Heart right ventricle (tissue), 16 donors: ENCODE measurements at regions not wholly inside any gene's neighbourhood (a gene's known extent, or its start where the extent isn't known, plus 50 kb on each side); places are given as distances from the start of the nearest gene placed in this dataset.

ENCODE experiments used
- ATAC-seq, 8 donors: fragments of 200-7000 bp; cut with Tn5 transposase; one replicate each; pipeline ENCODE4 v1.9.1; 2020; ENCODE audit warnings: mild to moderate bottlenecking in 8 of 8, moderate library complexity in 8 of 8, moderate number of reproducible peaks in 1 of 8
- DNase-seq, 2 donors: peaks; one replicate each; pipeline ENCODE4 v3.0.0-alpha.2; 2020
- H3K27ac ChIP-seq, 10 donors: fragments of 200-600 bp; sonication (generic) in 2 of 10; one replicate each; pipeline versions ENCODE4 v1.5.0 to v1.8.0; 2020 to 2022; ENCODE audit warnings: mild to moderate bottlenecking in 3 of 10
- H3K27me3 ChIP-seq, 7 donors: fragments of 200-600 bp; one replicate each; pipeline ENCODE4 v1.8.0; 2021 to 2022; ENCODE audit warnings: mild to moderate bottlenecking in 2 of 7
- H3K36me3 ChIP-seq, 9 donors: fragments of 200-600 bp; sonication (generic) in 1 of 9; one replicate each; pipeline versions ENCODE4 v1.5.0 to v1.8.0; 2020 to 2022; ENCODE audit warnings: mild to moderate bottlenecking in 2 of 9
- H3K4me1 ChIP-seq, 9 donors: fragments of 200-600 bp; sonication (generic) in 1 of 9; one replicate each; pipeline versions ENCODE4 v1.5.0 to v1.8.0; 2020 to 2022; ENCODE audit warnings: mild to moderate bottlenecking in 4 of 9
- H3K4me3 ChIP-seq, 10 donors: fragments of 200-600 bp; sonication (generic) in 2 of 10; one replicate each; pipeline versions ENCODE4 v1.5.0 to v1.8.0; 2020 to 2022; ENCODE audit warnings: mild to moderate bottlenecking in 7 of 10, moderate library complexity in 2 of 10
- H3K9me3 ChIP-seq, 11 donors: fragments of 200-600 bp in 10 of 11; sonication (generic) in 2 of 11; one replicate each; pipeline versions ENCODE4 v1.5.0 to v1.8.0; 2013 to 2022; ENCODE audit warnings: mild to moderate bottlenecking in 2 of 11, control low read depth in 1 of 11, moderate library complexity in 1 of 11
- WGBS, 2 donors: extraction: QIAGEN DNeasy Blood & Tissue Kit; methylation state at CpG; one replicate each; pipeline ENCODE4 v1.1.7; 2013; ENCODE audit warnings: inconsistent platforms in 1 of 2; 5-methylcytosine and 5-hydroxymethylcytosine counted together
- intact Hi-C, 10 donors: fragments of 100-400 bp; cut with DNase I; formaldehyde crosslinking; loops; one replicate each; pipeline versions ENCODE4 v1.11.1 to v1.14.2; 2022
- TF ChIP-seq, protein P1 (sequence below), 9 donors: fragments of 200-600 bp; sonication (generic) in 2 of 9; IDR thresholded peaks; one replicate each; pipeline versions ENCODE4 v1.5.0 to v1.8.0; 2021 to 2022; ENCODE audit warnings: antibody characterized with exemption in 9 of 9, mild to moderate bottlenecking in 5 of 9, moderate library complexity in 1 of 9
- donor health status: Arrhythmogenic right ventricular cardiomyopathy.
- donor health status: ischemic (EF 13 %, LVEDD 7.1; RV severe dilation, severe dysfunction).
- donor health status: healthy with polysubstance abuse.
- donor health status: DM: no; HTN: yes; CAD: no.
- donor health status: DM: no; HTN: no; CAD: no.
- donor health status: ischemic (EF 25% LVEDD 6.9; RV normal size, moderate dysfunction).
- donor health status: ischemic (EF 25% LVEDD 5.7; RV mildly dilated, moderate dysfunction).
- donor health status: healthy.
- donor health status: DM: yes; HTN: yes; CAD: no.
- donor health status: Ischemic cardiomyopathy.
- donor health status: ischemic (EF 35%, LVEDD 5.7; RV mildly dilated, moderate dysfunction).
- donor health status: nonischemic (EF 11% LVEDD 7.7; RV severe dilation, severe dysfunction).
- donor health status: DM: yes; HTN: yes; CAD: no.
- donor health status: PGD.
- donor health status: ischemic (EF 29% LVEDD 5.4; RV normal size, mild dysfunction).
- donor health status: nonischemic (EF 23%, LVEDD 6.1; RV moderate dilation, normal function).

DNA sequence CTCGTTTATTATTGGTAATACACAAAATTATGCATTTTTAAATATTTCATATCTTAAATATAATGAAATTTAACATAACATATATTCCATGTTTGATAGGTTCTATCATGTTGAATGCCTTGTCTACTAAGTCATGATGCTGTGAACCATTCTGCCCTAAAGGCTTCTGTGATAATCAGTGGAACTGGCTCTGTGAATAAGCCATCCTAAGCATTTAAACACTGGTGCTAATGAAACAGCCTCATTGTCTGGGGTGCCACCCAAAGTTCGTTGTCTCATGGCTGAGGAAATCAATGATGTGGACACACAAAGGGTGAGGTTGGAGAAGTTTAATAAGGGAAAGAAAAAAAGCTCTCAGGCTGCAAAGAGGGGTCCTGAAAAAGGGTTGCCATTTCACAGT lies 264.7 kb upstream of the ZRANB2 start:
- H3K9me3 ChIP-seq = peaks cover 0 to 25% (median 0%) of the 10 kb centered on the region in 11 donors
- intact Hi-C loops = no loop called here
- TF ChIP-seq, protein P1, sequence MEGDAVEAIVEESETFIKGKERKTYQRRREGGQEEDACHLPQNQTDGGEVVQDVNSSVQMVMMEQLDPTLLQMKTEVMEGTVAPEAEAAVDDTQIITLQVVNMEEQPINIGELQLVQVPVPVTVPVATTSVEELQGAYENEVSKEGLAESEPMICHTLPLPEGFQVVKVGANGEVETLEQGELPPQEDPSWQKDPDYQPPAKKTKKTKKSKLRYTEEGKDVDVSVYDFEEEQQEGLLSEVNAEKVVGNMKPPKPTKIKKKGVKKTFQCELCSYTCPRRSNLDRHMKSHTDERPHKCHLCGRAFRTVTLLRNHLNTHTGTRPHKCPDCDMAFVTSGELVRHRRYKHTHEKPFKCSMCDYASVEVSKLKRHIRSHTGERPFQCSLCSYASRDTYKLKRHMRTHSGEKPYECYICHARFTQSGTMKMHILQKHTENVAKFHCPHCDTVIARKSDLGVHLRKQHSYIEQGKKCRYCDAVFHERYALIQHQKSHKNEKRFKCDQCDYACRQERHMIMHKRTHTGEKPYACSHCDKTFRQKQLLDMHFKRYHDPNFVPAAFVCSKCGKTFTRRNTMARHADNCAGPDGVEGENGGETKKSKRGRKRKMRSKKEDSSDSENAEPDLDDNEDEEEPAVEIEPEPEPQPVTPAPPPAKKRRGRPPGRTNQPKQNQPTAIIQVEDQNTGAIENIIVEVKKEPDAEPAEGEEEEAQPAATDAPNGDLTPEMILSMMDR (IDR thresholded peaks at IDR 0.05) = no peak
- no peak for DNase-seq
- no peaks in the 10 kb centered on the region for H3K27me3 ChIP-seq
- H3K27ac ChIP-seq = no peak overlapping the region
- no peak for ATAC-seq
- no peaks in the 10 kb centered on the region for H3K36me3 ChIP-seq
- H3K4me3 ChIP-seq = no peak overlapping the region
- 51 to 56% methylated on average over 2 of the region's 2 CpGs for WGBS, 2 donors
- H3K4me1 ChIP-seq = no peaks in the 10 kb centered on the region

DNA sequence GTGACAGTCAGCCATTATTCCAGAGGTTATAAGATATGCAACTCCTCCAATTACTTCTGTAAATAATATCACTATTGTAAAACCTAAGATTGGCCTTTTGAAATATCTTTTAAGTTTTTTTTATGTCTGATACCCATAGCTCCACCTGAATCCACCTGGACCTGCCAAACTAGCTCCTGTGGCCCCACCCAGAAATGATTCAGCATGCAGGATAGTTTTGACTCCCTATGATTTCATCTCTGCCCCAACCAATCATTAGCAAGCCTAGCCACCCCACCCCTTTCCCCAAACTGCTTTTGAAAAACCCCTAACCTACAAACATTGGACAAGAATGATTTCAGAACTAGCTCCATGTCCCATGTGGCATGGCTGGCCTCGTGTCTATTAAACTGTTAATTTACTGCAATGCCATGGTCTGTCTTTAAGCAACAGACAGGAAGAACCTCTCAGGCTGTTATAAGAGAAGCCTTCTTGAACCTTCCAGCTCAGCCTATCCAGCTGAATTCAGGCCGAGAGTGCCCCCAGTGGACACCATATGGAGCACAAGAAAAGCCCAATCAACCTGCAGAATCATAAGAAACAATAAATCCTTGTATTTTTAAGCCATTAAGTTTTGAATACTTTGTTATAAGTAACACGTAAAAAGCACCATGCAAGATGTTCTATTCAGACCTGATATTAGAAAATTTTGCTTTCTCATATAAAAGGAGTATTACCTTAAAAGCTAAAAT lies 263.0 kb upstream of the ZRANB2 start:
- no peaks in the 10 kb centered on the region for H3K4me1 ChIP-seq
- WGBS, 2 donors = 54 to 56% methylated on average over 3 of the region's 3 CpGs

DNA sequence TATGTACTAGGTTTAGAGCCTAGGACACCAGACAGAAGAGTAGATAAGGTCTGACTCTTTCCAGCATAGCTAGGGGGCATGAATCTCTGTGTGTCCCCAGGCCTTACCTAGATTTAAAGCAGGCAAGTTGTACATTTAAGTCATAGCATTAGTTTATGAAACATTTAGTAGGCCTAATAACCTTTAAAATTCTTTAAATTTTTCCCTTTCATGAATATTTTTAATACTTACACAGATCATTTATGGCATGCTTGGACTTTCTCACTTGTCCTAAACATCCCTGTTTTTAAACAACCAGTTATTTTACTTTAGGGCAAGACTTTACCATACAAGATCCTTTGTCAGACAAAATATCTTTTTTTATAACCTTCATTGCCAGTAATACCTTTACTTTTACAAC lies 258.4 kb upstream of the ZRANB2 start:
- DNase-seq (no peak), ATAC-seq (no peak)
- Histone ChIP-seq H3K4me3 (no peak overlapping the region), H3K27ac (no peak overlapping the region), H3K9me3 (peaks cover 0 to 64% (median 19%) of the 10 kb centered on the region in 11 donors), H3K36me3 (no peaks in the 10 kb centered on the region), H3K4me1 (no peaks in the 10 kb centered on the region), H3K27me3 (no peaks in the 10 kb centered on the region)
- intact Hi-C loops = no loop called here
- TF ChIP-seq, protein P1 (IDR thresholded peaks at IDR 0.05) = no peak

More for the DNA sequence above, 263.0 kb upstream of the ZRANB2 start:
- Histone ChIP-seq H3K4me3 (no peak overlapping the region), H3K27ac (no peak overlapping the region), H3K27me3 (no peaks in the 10 kb centered on the region), H3K9me3 (peaks cover 0 to 41% (median 11%) of the 10 kb centered on the region in 11 donors), H3K36me3 (no peaks in the 10 kb centered on the region)
- ATAC-seq (no peak), DNase-seq (no peak)
- TF ChIP-seq, protein P1 (IDR thresholded peaks at IDR 0.05) = peak in 1 of 9 donors; percentile 7
- intact Hi-C loops = no loop called here

DNA sequence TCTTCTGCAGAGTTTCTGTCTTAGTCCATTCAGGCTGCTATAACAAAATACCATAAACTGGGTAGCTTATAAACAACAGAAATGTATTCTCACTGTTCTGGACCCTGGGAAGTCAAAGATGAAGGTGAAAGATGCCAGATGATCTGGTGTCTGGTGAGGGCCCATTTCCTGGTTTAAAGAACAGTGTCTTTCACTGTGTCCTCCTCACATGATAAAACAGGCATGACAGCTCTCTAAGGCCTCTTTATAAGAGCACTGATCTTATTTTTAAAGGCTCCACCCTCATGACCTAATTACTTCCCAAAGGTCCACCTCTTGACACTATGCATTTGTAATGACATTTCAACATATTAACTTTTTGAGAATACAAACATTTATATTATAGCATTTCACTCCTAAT lies 250.2 kb upstream of the ZRANB2 start:
- Histone ChIP-seq H3K9me3 (peaks cover 0 to 28% (median 0%) of the 10 kb centered on the region in 11 donors), H3K4me3 (no peak overlapping the region), H3K36me3 (no peaks in the 10 kb centered on the region), H3K27me3 (no peaks in the 10 kb centered on the region), H3K27ac (no peak overlapping the region), H3K4me1 (no peaks in the 10 kb centered on the region)
- intact Hi-C loops = no loop called here
- no peak for ATAC-seq
- TF ChIP-seq, protein P1 (IDR thresholded peaks at IDR 0.05) = no peak
- no peak for DNase-seq
